HG03025 (cell line): ENCODE measurements at regions not wholly inside any gene's neighbourhood (a gene's known extent, or its start where the extent isn't known, plus 50 kb on each side); places are given as distances from the start of the nearest gene placed in this dataset.

Source experiments
- ATAC-seq: cut with Tn5 transposase; IDR thresholded peaks from one replicate; pipeline ENCODE4 v1.9.1; 2021; ENCODE audit warnings: mild to moderate bottlenecking, moderate library complexity; ENCODE audit not compliant: unreplicated experiment, low FRiP score

DNA sequence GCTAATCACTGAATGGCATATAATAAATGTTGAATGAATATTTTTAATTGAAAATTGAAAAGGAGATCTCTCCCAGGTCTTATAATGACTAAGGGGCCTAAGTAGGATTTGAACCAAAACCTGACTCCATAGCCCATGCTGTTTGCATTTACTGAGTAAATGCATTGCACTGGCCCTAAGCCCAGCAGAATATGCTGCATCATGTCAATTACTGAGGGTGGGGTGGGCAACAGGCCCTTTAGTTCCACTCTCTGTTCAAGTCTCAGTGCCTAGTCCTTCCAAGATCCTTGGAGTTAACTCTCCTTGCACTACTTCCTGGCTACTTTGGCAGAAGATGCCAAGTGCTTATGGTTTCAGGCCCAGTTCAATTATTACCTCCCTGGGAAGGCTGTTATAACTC, 203.8 kb upstream of the DAB1 start:
- ATAC-seq = no peak

DNA sequence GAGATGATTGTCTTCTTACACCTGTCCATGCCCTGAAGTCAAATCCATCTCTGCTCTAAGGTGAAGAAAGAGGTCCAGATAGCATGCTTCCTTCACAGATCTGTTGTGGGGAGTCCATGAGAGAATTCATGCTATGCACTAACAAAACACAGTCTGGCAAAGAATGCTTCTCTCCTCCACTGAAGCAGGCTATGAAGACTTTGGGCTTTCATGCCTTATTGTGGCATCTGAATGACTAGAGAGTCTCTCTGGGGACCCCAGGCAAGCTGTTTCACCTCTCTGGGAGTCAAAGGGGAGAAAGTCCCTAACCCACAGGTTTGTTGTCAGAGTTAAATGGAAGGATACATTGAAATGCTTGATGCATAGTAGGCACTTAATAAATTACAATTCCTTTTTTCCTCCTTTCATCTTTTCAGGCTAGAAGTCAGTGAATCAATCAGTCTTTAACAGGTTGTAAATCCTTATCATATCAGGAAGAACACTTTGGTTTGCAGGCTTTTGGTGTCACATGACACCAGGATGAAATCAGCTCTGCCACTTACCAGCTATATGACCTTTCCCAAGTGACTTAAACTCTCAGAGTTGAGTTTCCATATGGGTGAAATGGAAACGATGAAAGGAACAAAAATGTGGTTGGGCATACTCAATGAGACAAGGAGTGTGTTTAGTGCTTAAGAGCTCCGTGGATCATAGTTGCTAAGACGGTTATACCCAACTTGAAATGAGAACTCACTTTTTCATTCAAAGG, 200.1 kb upstream of the DAB1 start:
- no peak for ATAC-seq

- no peak for ATAC-seq
Measured at GRCh38 chr1:57623039-57623790, 199.4 kb upstream of the DAB1 start.

GRCh38 chr1:57621776-57622175, 197.9 kb upstream of the DAB1 start:
- no peak for ATAC-seq

GRCh38 chr1:57620605-57621004, 196.7 kb upstream of the DAB1 start:
- no peak for ATAC-seq

GRCh38 chr1:57616921-57617320, 193.1 kb upstream of the DAB1 start:
- no peak for ATAC-seq

- ATAC-seq = no peak
Measured at GRCh38 chr1:57615956-57616355, 192.1 kb upstream of the DAB1 start.

DNA sequence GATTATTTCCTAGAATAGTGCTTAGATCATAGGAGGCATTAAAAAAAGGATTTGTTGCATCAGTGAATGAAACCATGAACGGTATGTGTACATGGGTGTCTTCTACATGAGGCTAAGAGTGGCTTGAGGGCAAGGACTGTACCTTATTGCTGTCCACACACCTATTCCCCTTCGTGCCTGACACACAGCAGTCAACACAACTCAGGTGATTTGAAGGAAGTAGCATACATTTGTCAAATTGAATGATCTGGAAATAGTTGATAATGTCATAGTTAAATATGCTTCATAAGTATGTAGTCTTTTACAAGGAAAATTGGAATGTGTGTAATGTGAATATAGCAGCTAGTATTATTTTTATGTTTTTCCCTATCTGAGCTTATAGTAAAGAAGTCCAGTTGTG, 189.0 kb upstream of the DAB1 start:
- ATAC-seq = no peak

DNA sequence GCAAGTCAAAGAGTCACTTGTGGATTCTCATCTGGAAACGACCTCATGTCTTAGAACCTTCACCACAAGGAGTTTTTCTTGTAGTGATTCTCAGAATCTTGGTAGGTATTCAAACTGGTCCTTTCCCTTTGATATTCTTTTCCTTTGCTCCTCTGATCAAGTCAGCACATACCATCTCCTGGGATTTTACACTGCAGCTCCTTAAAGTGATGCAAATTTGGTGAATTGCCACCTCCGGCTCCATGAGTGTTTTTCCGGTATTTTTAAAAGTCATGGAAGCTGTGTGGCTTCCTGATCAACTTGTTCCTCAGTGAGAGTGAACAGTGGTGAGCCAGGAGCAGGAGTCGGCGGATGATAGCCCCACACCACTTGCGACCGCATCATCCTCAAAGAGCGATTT, 182.1 kb upstream of the DAB1 start:
- ATAC-seq = no peak

- no peak for ATAC-seq
Measured at GRCh38 chr1:57603696-57604095, 179.8 kb upstream of the DAB1 start.

GRCh38 chr1:57600424-57600823, 176.6 kb upstream of the DAB1 start:
- no peak for ATAC-seq

- ATAC-seq = no peak
Measured at GRCh38 chr1:57599236-57599994, 175.6 kb upstream of the DAB1 start.

DNA sequence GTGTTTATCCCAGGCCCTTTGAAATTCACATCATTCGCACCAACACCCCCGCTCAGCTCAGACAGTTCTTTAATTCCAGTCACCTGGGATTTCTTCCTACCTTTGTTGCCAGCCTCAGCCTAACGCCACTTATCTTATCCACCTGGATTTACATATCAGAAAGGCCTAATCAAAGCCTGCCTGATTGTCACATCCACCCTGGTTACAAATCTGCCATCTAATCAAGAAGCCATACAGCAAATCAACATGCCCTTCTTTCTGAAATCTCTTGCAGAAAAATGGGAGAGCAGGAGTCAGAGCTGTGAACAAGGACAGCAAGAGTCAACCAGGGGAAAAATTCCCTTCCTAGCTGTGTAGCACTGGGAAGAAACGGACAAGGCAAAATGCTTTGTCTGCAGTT, 173.2 kb upstream of the DAB1 start:
- no peak for ATAC-seq

GRCh38 chr1:57594002-57594401, 170.1 kb upstream of the DAB1 start:
- no peak for ATAC-seq

GRCh38 chr1:57591842-57592241, 168.0 kb upstream of the DAB1 start:
- ATAC-seq = no peak

- ATAC-seq = no peak
Measured at GRCh38 chr1:57590978-57591377, 167.1 kb upstream of the DAB1 start.

DNA sequence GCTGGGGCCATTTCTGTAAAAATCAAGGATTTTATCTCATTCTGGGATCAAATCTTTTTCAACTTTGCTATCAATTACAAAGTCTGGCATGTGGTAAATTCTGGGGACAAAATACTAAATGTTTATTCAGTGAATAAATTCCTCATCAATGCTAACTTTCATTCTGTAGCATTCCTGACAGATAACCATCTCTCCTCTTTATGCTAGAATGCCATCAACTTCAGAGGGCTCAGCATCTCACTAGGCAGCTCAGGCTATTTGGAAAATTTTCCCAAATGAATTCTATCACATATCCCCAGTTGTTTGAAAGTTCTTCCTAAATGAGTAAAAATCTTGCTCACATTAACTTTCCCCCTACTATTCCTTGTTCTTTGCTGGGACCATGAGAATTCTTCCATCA, 163.0 kb upstream of the DAB1 start:
- ATAC-seq = no peak

- no peak for ATAC-seq
Measured at GRCh38 chr1:57578680-57579079, 154.8 kb upstream of the DAB1 start.

DNA sequence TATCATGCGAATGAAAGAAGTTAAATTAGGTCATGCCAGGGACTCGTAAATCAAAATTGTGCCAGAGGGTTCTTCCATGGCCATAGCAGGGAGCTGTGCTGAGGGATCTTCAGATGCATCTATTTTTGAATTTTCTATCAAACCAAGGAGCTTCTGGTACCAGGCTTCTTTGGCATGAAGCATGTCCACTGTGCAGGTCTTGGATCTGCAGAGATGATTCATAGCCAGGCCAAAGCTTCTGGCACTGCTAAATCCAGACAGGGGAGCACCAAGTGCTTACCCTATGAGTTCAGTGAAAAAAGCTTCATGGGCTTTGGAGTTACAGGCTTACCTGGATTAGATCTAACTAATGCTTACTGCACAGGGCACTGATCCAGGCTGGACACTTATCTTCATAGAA, 154.2 kb upstream of the DAB1 start:
- ATAC-seq = no peak

- ATAC-seq = no peak
Measured at GRCh38 chr1:57576756-57577155, 152.9 kb upstream of the DAB1 start.

DNA sequence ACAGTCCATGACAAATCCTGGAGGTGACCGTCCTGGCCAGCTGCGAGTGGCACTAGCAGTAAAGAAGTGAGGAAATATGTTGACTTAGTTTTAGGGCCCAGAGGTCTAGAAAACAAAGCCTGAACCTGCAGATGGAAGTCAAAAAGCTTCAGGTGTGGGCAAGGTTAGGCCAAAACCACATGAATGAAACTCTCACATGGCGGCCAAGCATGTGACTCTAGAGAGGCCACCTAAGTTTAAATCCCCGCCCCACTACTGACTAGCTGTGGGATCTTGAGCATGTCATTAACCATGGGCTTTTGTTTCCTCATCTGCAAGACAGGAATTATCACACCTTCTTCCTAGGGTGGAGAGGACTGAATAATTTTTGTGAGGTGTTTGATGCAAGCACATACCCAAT, 148.2 kb upstream of the DAB1 start:
- no peak for ATAC-seq
